ENCODE measurements at regions not wholly inside any gene's neighbourhood (a gene's known extent, or its start where the extent isn't known, plus 50 kb on each side); places are given as distances from the start of the nearest gene placed in this dataset.

DNA sequence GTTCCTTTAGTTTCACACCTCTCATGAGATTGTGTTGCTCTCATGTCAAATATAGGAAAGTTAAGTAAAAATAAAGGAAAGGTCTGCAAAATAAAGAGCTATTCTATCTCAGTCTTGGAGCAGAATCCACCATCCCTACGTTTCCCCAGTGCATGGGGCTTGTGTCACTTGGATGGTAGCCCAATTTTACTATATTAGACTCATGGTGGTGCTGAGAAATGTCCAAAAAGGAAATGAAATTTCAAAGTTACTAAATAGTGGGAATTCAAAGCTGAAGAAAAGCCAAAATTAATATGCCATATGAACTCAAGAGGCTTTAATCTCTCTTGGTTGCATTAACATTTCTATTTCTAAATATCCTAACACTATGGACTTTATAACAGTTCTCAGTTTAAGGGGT is 1283.3 kb upstream of the GJE1 start:
- intact Hi-C loops (cut with micrococcal nuclease) = no loop called here
- no peaks in the 10 kb centered on the region for H3K9me3 ChIP-seq (replicated peaks)
- H3K4me3 ChIP-seq = no peak overlapping the region
- H3K4me1 ChIP-seq = no peaks in the 10 kb centered on the region
- DNase-seq = no peak
- TF ChIP-seq, protein P1, sequence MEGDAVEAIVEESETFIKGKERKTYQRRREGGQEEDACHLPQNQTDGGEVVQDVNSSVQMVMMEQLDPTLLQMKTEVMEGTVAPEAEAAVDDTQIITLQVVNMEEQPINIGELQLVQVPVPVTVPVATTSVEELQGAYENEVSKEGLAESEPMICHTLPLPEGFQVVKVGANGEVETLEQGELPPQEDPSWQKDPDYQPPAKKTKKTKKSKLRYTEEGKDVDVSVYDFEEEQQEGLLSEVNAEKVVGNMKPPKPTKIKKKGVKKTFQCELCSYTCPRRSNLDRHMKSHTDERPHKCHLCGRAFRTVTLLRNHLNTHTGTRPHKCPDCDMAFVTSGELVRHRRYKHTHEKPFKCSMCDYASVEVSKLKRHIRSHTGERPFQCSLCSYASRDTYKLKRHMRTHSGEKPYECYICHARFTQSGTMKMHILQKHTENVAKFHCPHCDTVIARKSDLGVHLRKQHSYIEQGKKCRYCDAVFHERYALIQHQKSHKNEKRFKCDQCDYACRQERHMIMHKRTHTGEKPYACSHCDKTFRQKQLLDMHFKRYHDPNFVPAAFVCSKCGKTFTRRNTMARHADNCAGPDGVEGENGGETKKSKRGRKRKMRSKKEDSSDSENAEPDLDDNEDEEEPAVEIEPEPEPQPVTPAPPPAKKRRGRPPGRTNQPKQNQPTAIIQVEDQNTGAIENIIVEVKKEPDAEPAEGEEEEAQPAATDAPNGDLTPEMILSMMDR (IDR thresholded peaks at IDR 0.05; ENCODE audit: borderline replicate concordance) = no peak
- H3K27me3 ChIP-seq (ENCODE audit: low read depth) = no peaks in the 10 kb centered on the region
- no peak overlapping the region for H3K27ac ChIP-seq (replicated peaks)
- no peaks in the 10 kb centered on the region for H3K36me3 ChIP-seq

DNA sequence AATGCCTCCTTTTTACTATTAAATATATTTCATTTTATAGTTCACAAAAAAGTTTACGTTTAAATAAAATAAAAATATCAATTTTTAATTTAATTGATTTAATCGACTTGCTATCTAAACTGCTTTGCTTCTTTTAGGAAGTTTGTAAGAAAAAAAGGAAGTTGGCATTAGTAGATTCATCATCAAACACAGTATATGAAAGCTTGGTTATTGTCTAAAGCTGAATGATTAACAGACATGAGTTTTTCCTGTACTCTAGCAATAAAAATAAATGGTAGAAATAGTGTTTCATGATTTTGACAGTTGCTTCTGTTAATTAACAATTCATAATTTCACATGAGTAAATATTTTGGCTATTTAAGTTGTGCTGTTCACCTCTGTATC is 1285.5 kb upstream of the GJE1 start:
- DNase-seq = no peak
- H3K36me3 ChIP-seq = no peaks in the 10 kb centered on the region
- H3K27me3 ChIP-seq (ENCODE audit: low read depth) = no peaks in the 10 kb centered on the region
- intact Hi-C loops (cut with micrococcal nuclease) = no loop called here
- H3K9me3 ChIP-seq (replicated peaks) = no peaks in the 10 kb centered on the region
- TF ChIP-seq, protein P1 (IDR thresholded peaks at IDR 0.05; ENCODE audit: borderline replicate concordance) = no peak
- H3K27ac ChIP-seq (replicated peaks) = no peak overlapping the region
- no peaks in the 10 kb centered on the region for H3K4me1 ChIP-seq
- H3K4me3 ChIP-seq = no peak overlapping the region

DNA sequence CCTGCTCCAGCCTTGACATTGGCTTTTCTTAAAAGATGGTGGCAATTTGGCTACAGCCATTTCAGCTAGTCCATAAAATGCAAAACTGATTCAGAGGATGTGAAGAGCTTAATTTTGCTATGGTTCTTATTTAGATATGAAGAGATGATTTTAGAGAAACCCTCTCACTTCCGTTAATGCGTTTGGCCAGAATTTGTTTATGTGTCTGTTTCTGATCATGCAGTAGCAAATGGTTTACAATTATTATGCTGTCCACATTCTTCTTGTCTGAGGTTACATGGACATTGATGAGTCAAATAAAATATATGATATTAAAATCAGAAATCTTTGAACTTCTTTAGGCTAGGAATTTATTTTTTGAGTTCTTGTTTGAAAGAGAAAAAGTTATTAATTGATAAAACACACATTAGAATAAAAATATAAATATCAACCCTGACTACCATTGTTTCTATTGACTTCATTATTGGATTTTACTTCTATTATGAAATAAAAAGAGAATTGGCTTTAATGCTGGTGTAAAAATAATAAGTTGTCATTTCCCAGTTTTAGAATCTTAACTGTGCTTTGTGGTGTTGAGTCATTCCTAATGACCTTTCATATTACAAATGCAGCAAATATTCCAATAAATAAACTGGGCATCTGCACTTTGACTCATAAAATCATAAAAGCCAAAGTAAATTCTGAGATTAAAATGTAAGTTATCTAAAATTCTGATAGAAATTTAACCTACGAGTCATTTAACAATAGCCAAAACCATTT is 1286.0 kb upstream of the GJE1 start:
- TF ChIP-seq, protein P1 (IDR thresholded peaks at IDR 0.05; ENCODE audit: borderline replicate concordance) = no peak
- H3K27ac ChIP-seq (replicated peaks) = no peak overlapping the region
- H3K4me3 ChIP-seq = no peak overlapping the region
- H3K9me3 ChIP-seq (replicated peaks) = no peaks in the 10 kb centered on the region
- H3K27me3 ChIP-seq (ENCODE audit: low read depth) = no peaks in the 10 kb centered on the region
- DNase-seq = no peak
- intact Hi-C loops (cut with micrococcal nuclease) = no loop called here
- no peaks in the 10 kb centered on the region for H3K36me3 ChIP-seq
- no peaks in the 10 kb centered on the region for H3K4me1 ChIP-seq

DNA sequence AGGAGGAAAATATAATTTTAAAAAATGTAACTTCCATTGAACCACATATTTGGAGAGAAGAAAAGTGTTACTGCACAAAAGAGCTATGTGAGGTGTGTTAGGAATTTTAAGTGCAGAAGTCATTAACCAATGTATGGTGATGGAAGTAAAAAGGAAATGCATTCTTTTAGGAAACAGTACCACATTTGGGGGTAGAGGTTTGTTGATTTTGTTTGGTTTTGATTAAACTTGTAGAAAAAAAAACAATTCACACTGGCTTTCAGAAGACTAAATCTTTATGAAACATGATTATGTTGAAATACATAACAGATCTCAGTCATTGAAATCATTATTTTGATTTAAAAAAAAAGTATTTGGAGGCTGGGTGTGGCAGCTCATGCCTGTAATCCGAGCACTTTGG is 1287.0 kb upstream of the GJE1 start:
- Histone ChIP-seq H3K27me3 (ENCODE audit: low read depth) (no peaks in the 10 kb centered on the region), H3K9me3 (replicated peaks) (no peaks in the 10 kb centered on the region), H3K4me1 (no peaks in the 10 kb centered on the region), H3K4me3 (no peak overlapping the region), H3K36me3 (no peaks in the 10 kb centered on the region), H3K27ac (replicated peaks) (no peak overlapping the region)
- TF ChIP-seq, protein P1 (IDR thresholded peaks at IDR 0.05; ENCODE audit: borderline replicate concordance) = no peak
- intact Hi-C loops (cut with micrococcal nuclease) = no loop called here
- DNase-seq = no peak

DNA sequence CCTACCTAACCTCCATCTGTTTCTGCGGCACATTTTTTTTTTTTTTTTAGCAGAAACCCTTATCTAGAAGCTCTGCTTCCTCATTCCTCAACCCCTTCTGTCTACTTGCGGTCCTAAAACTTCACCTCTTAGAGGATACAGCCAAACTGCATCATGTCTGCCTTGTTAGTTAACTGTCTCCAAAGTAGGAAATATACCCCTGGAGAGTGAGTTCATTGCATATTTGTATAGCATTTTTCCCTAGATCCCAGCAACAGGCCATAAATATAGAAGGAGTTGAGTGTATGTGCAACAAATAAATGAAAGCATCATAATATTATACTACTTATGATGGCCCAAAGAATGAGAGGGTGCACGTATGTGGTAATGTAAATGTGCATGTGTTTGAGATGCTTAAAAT is 1288.6 kb upstream of the GJE1 start:
- Histone ChIP-seq H3K4me1 (no peaks in the 10 kb centered on the region), H3K27ac (replicated peaks) (no peak overlapping the region), H3K9me3 (replicated peaks) (no peaks in the 10 kb centered on the region), H3K4me3 (no peak overlapping the region), H3K27me3 (ENCODE audit: low read depth) (no peaks in the 10 kb centered on the region), H3K36me3 (no peaks in the 10 kb centered on the region)
- DNase-seq = no peak
- TF ChIP-seq, protein P1 (IDR thresholded peaks at IDR 0.05; ENCODE audit: borderline replicate concordance) = no peak
- intact Hi-C loops (cut with micrococcal nuclease) = no loop called here
